SK-N-MC (cell line): ENCODE measurements at regions not wholly inside any gene's neighbourhood (a gene's known extent, or its start where the extent isn't known, plus 50 kb on each side); places are given as distances from the start of the nearest gene placed in this dataset.

Source experiments
- EZH2 ChIP-seq: fragments of 200-600 bp; sonication (generic); IDR thresholded peaks from one replicate; pipeline ENCODE4 v1.6.1; 2017; ENCODE audit warnings: antibody characterized with exemption
- FOXP2 ChIP-seq: optimal IDR thresholded peaks from 2 replicates; pipeline ENCODE3; 2011; ENCODE audit warnings: mild to moderate bottlenecking, moderate library complexity; ENCODE audit not compliant: insufficient read depth; ENCODE audit errors: extremely low read length, control extremely low read depth
- POLR2AphosphoS5 ChIP-seq: IDR thresholded peaks from 2 replicates; pipeline ENCODE4 v1.6.1; 2012; ENCODE audit warnings: mild to moderate bottlenecking, low read depth, low read length, borderline replicate concordance

DNA sequence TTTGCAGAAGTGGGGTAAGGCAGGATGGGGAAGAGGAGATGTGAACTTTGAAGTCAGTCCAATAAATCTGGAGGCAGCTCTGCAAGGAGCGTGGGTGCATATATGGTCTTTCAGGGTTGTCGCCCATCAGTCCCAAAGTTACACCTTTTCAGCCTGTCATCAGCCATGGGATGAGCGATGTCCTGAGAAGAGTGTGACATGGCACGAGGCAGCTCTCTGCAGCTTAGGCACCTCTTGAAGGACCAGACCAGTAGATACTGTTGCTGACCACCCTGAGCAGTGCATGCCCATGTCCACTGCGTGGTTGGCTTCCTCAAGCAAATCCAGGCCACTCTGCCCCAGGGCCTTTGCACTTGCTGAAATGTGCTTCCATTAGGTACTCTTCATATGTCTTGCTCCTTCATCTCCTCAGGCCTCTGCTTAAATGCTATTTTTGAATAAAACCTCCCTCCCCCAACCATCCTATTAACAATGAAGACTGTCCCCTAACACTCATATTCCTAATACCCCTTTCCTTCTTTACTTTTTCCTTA, 171.7 kb downstream of the ACTR3 start:
- no peak for TF ChIP-seq EZH2
- no peak for TF ChIP-seq POLR2AphosphoS5
- TF ChIP-seq FOXP2, result no peak
